ENCODE measurements at regions not wholly inside any gene's neighbourhood (a gene's known extent, or its start where the extent isn't known, plus 50 kb on each side); places are given as distances from the start of the nearest gene placed in this dataset.

- peak; percentile 27 for DNase-seq
These were observed 441.6 kb upstream of the BRINP1 start for GRCh38 chr9:119810645-119811429.

GRCh38 chr9:119803679-119804078, 434.4 kb upstream of the BRINP1 start:
- DNase-seq = no peak

GRCh38 chr9:119802621-119803020, 433.4 kb upstream of the BRINP1 start:
- no peak for DNase-seq

GRCh38 chr9:119802133-119802532, 432.9 kb upstream of the BRINP1 start:
- no peak for DNase-seq

- DNase-seq = no peak
These were observed 432.1 kb upstream of the BRINP1 start for GRCh38 chr9:119801311-119801710.

GRCh38 chr9:119795395-119795794, 426.2 kb upstream of the BRINP1 start:
- no peak for DNase-seq

GRCh38 chr9:119794836-119795235, 425.6 kb upstream of the BRINP1 start:
- no peak for DNase-seq

GRCh38 chr9:119793218-119793617, 424.0 kb upstream of the BRINP1 start:
- no peak for DNase-seq

- no peak for DNase-seq
These were observed 423.0 kb upstream of the BRINP1 start for GRCh38 chr9:119792242-119792641.

- no peak for DNase-seq
These were observed 420.8 kb upstream of the BRINP1 start for GRCh38 chr9:119789987-119790386.

GRCh38 chr9:119788921-119789320, 419.7 kb upstream of the BRINP1 start:
- no peak for DNase-seq

GRCh38 chr9:119781886-119782285, 412.7 kb upstream of the BRINP1 start:
- no peak for DNase-seq

- no peak for DNase-seq
These were observed 406.2 kb upstream of the BRINP1 start for GRCh38 chr9:119775410-119775809.

GRCh38 chr9:119773823-119774222, 404.6 kb upstream of the BRINP1 start:
- no peak for DNase-seq

- DNase-seq = no peak
These were observed 402.1 kb upstream of the BRINP1 start for GRCh38 chr9:119771341-119771740.

GRCh38 chr9:119768266-119768665, 399.0 kb upstream of the BRINP1 start:
- DNase-seq = no peak

- no peak for DNase-seq
These were observed 396.5 kb upstream of the BRINP1 start for GRCh38 chr9:119765632-119766175.

- no peak for DNase-seq
These were observed 394.0 kb upstream of the BRINP1 start for GRCh38 chr9:119763260-119763659.

GRCh38 chr9:119761812-119762211, 392.6 kb upstream of the BRINP1 start:
- DNase-seq = no peak

- no peak for DNase-seq
These were observed 389.8 kb upstream of the BRINP1 start for GRCh38 chr9:119758990-119759389.

GRCh38 chr9:119758241-119758640, 389.0 kb upstream of the BRINP1 start:
- no peak for DNase-seq

- no peak for DNase-seq
These were observed 370.2 kb upstream of the BRINP1 start for GRCh38 chr9:119739476-119739875.

- DNase-seq = no peak
These were observed 367.5 kb upstream of the BRINP1 start for GRCh38 chr9:119736491-119737454.

- DNase-seq = no peak
These were observed 358.8 kb upstream of the BRINP1 start for GRCh38 chr9:119727988-119728387.

Measured in MV-4-11 (cell line).